WTC11 (cell line): ENCODE measurements at regions not wholly inside any gene's neighbourhood (a gene's known extent, or its start where the extent isn't known, plus 50 kb on each side); places are given as distances from the start of the nearest gene placed in this dataset.

Experiments used
- ATAC-seq: fragments of 200-7000 bp; cut with Tn5 transposase; 2 replicates; pipeline ENCODE4 v1.10.0; 2021; ENCODE audit warnings: mild to moderate bottlenecking, moderate library complexity
- CTCF ChIA-PET: fragments of 300-600 bp; sonication (Branson Sonifier 250); formaldehyde crosslinking; loops from one replicate; lab custom pipeline; 2021; ENCODE audit warnings: antibody characterized with exemption; lab: Charles Lee
- POLR2A ChIA-PET: fragments of 350-600 bp; sonication (Branson Sonifier 250); formaldehyde crosslinking; loops from one replicate; lab custom pipeline; 2021; ENCODE audit warnings: antibody characterized with exemption; lab: Charles Lee
- DNase-seq: peaks from one replicate; pipeline ENCODE4 v3.0.0; 2021; ENCODE audit warnings: low spot score
- H3K27ac Mint-ChIP-seq: 2 replicates; pipeline ENCODE4 v1.8.0; 2021; ENCODE audit warnings: mixed read lengths
- H3K27me3 Mint-ChIP-seq: 2 replicates; pipeline ENCODE4 v1.8.0; 2021; ENCODE audit warnings: low read depth, mild to moderate bottlenecking, moderate library complexity, mixed read lengths
- H3K36me3 Mint-ChIP-seq: 2 replicates; pipeline ENCODE4 v1.8.0; 2021; ENCODE audit warnings: mixed read lengths
- H3K4me1 Mint-ChIP-seq: 2 replicates; pipeline ENCODE4 v1.8.0; 2022; ENCODE audit warnings: mixed read lengths
- H3K4me3 Mint-ChIP-seq: 2 replicates; pipeline ENCODE4 v1.8.0; 2021; ENCODE audit warnings: mild to moderate bottlenecking, moderate library complexity, mixed read lengths
- H3K9me3 Mint-ChIP-seq: 2 replicates; pipeline ENCODE4 v1.8.0; 2021; ENCODE audit warnings: mixed read lengths
- ATF1 ChIP-seq: sonication (generic); formaldehyde crosslinking; IDR thresholded peaks from 2 replicates; pipeline ENCODE4 v1.8.1; 2023; ENCODE audit warnings: mild to moderate bottlenecking, moderate library complexity, missing genetic modification reagents
- ATF3 ChIP-seq: sonication (generic); formaldehyde crosslinking; conservative IDR thresholded peaks from 2 replicates; pipeline ENCODE4 v1.8.1; 2022; ENCODE audit warnings: mild to moderate bottlenecking, missing genetic modification reagents
- CDX4 ChIP-seq: fragments of 250-450 bp; sonication (Bioruptor Pico); IDR thresholded peaks from 2 replicates; pipeline ENCODE4 v1.9.0; 2021; ENCODE audit warnings: moderate library complexity, mild to moderate bottlenecking, inconsistent platforms, borderline replicate concordance
- E2F4 ChIP-seq: sonication (generic); formaldehyde crosslinking; IDR thresholded peaks from 2 replicates; pipeline ENCODE4 v1.8.1; 2022; ENCODE audit warnings: low read depth, mild to moderate bottlenecking, moderate library complexity, missing genetic modification reagents, borderline replicate concordance
- GTF2I ChIP-seq: fragments of 250-450 bp; sonication (Bioruptor Pico); conservative IDR thresholded peaks from 2 replicates; pipeline ENCODE4 v1.4.0; 2021; ENCODE audit warnings: mild to moderate bottlenecking
- JAZF1 ChIP-seq: fragments of 250-450 bp; sonication (Bioruptor Pico); IDR thresholded peaks from 2 replicates; pipeline ENCODE4 v1.9.0; 2021; ENCODE audit warnings: moderate library complexity, mild to moderate bottlenecking, inconsistent platforms
- JUN ChIP-seq: sonication (generic); formaldehyde crosslinking; IDR thresholded peaks from 2 replicates; pipeline ENCODE4 v1.8.0; 2023; ENCODE audit warnings: mild to moderate bottlenecking, missing genetic modification reagents
- MYBL2 ChIP-seq: sonication (generic); formaldehyde crosslinking; IDR thresholded peaks from 2 replicates; pipeline ENCODE4 v1.8.1; 2023; ENCODE audit warnings: mild to moderate bottlenecking, moderate library complexity, missing genetic modification reagents
- NFE2L1 ChIP-seq: sonication (generic); formaldehyde crosslinking; IDR thresholded peaks from 2 replicates; pipeline ENCODE4 v1.8.1; 2023; ENCODE audit warnings: missing genetic modification reagents
- PRDM15 ChIP-seq: sonication (generic); formaldehyde crosslinking; IDR thresholded peaks from 2 replicates; pipeline ENCODE4 v1.8.0; 2022; ENCODE audit warnings: missing genetic modification reagents
- SP1 ChIP-seq: sonication (generic); formaldehyde crosslinking; conservative IDR thresholded peaks from 2 replicates; pipeline ENCODE4 v1.8.1; 2022; ENCODE audit warnings: missing genetic modification reagents
- TEAD1 ChIP-seq: sonication (generic); formaldehyde crosslinking; IDR thresholded peaks from 2 replicates; pipeline ENCODE4 v1.8.0; 2022; ENCODE audit warnings: mild to moderate bottlenecking, missing genetic modification reagents
- TEAD4 ChIP-seq: sonication (generic); formaldehyde crosslinking; IDR thresholded peaks from 2 replicates; pipeline ENCODE4 v1.8.0; 2022; ENCODE audit warnings: mild to moderate bottlenecking, missing genetic modification reagents
- USF2 ChIP-seq: sonication (generic); formaldehyde crosslinking; IDR thresholded peaks from 2 replicates; pipeline ENCODE4 v1.8.1; 2023; ENCODE audit warnings: mild to moderate bottlenecking, missing genetic modification reagents, moderate library complexity
- ZBTB43 ChIP-seq: sonication (generic); formaldehyde crosslinking; IDR thresholded peaks from 2 replicates; pipeline ENCODE4 v1.8.1; 2023; ENCODE audit warnings: mild to moderate bottlenecking, missing genetic modification reagents
- ZNF232 ChIP-seq: sonication (generic); formaldehyde crosslinking; IDR thresholded peaks from 2 replicates; pipeline ENCODE4 v1.8.0; 2022; ENCODE audit warnings: mild to moderate bottlenecking, missing genetic modification reagents
- ZNF423 ChIP-seq: fragments of 250-450 bp; sonication (Bioruptor Pico); IDR thresholded peaks from 2 replicates; pipeline ENCODE4 v2.1.2; 2022; ENCODE audit warnings: mild to moderate bottlenecking, moderate library complexity
- TF ChIP-seq, protein P1 (sequence below): fragments of 200-600 bp; IDR thresholded peaks from 2 replicates; pipeline ENCODE4 v1.8.0; 2022; ENCODE audit warnings: antibody characterized with exemption
- TF ChIP-seq, protein P2 (sequence below): sonication (generic); formaldehyde crosslinking; IDR thresholded peaks from 2 replicates; pipeline ENCODE4 v1.8.0; 2023; ENCODE audit warnings: missing genetic modification reagents, mild to moderate bottlenecking, borderline replicate concordance

DNA sequence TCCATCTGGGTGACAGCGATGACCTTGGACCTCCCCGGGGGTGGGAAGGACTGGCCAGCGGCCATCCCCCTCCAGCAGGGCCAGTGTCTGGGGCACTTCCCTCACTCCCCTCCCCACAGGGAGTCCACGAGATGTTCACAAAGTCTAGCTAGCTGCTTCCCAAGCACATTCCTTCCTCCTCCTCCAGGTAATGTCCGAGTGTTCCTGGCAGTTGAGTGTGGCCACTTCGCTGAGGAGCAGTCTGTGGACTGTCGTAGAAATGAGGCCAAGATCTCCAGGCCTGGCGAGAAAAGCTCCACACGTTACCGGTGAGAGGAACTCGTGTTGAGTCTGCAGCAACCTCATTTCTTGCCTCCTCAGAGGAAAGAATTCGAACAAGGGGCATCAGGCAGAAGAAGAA is 425.5 kb downstream of the BRD1 start:
- H3K27ac Mint-ChIP-seq = no peak overlapping the region
- no peak for TF ChIP-seq E2F4 (CRISPR knock-in tag)
- TF ChIP-seq, protein P1, sequence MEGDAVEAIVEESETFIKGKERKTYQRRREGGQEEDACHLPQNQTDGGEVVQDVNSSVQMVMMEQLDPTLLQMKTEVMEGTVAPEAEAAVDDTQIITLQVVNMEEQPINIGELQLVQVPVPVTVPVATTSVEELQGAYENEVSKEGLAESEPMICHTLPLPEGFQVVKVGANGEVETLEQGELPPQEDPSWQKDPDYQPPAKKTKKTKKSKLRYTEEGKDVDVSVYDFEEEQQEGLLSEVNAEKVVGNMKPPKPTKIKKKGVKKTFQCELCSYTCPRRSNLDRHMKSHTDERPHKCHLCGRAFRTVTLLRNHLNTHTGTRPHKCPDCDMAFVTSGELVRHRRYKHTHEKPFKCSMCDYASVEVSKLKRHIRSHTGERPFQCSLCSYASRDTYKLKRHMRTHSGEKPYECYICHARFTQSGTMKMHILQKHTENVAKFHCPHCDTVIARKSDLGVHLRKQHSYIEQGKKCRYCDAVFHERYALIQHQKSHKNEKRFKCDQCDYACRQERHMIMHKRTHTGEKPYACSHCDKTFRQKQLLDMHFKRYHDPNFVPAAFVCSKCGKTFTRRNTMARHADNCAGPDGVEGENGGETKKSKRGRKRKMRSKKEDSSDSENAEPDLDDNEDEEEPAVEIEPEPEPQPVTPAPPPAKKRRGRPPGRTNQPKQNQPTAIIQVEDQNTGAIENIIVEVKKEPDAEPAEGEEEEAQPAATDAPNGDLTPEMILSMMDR = no peak
- TF ChIP-seq ZNF232 (CRISPR knock-in tag) = no peak
- TF ChIP-seq USF2 = no peak
- no peak for TF ChIP-seq JAZF1 (CRISPR knock-in tag)
- no peak for TF ChIP-seq ZBTB43 (CRISPR knock-in tag)
- TF ChIP-seq GTF2I = no peak
- no peak for TF ChIP-seq NFE2L1 (CRISPR knock-in tag)
- no peak for TF ChIP-seq SP1 (CRISPR knock-in tag)
- no peak for TF ChIP-seq ZNF423 (CRISPR knock-in tag)
- no peak for TF ChIP-seq MYBL2 (CRISPR knock-in tag)
- no peak for TF ChIP-seq PRDM15 (CRISPR knock-in tag)
- no peak for TF ChIP-seq JUN (CRISPR knock-in tag)
- TF ChIP-seq, protein P2, sequence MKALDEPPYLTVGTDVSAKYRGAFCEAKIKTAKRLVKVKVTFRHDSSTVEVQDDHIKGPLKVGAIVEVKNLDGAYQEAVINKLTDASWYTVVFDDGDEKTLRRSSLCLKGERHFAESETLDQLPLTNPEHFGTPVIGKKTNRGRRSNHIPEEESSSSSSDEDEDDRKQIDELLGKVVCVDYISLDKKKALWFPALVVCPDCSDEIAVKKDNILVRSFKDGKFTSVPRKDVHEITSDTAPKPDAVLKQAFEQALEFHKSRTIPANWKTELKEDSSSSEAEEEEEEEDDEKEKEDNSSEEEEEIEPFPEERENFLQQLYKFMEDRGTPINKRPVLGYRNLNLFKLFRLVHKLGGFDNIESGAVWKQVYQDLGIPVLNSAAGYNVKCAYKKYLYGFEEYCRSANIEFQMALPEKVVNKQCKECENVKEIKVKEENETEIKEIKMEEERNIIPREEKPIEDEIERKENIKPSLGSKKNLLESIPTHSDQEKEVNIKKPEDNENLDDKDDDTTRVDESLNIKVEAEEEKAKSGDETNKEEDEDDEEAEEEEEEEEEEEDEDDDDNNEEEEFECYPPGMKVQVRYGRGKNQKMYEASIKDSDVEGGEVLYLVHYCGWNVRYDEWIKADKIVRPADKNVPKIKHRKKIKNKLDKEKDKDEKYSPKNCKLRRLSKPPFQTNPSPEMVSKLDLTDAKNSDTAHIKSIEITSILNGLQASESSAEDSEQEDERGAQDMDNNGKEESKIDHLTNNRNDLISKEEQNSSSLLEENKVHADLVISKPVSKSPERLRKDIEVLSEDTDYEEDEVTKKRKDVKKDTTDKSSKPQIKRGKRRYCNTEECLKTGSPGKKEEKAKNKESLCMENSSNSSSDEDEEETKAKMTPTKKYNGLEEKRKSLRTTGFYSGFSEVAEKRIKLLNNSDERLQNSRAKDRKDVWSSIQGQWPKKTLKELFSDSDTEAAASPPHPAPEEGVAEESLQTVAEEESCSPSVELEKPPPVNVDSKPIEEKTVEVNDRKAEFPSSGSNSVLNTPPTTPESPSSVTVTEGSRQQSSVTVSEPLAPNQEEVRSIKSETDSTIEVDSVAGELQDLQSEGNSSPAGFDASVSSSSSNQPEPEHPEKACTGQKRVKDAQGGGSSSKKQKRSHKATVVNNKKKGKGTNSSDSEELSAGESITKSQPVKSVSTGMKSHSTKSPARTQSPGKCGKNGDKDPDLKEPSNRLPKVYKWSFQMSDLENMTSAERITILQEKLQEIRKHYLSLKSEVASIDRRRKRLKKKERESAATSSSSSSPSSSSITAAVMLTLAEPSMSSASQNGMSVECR (CRISPR knock-in tag) = no peak
- TF ChIP-seq TEAD1 = no peak
- no peak for TF ChIP-seq CDX4 (CRISPR knock-in tag)
- no peak for TF ChIP-seq ATF1 (CRISPR knock-in tag)
- no peak for TF ChIP-seq TEAD4 (CRISPR knock-in tag)
- no peak for TF ChIP-seq ATF3 (CRISPR knock-in tag)
- ATAC-seq (no peak), DNase-seq (no peak)
- H3K36me3 Mint-ChIP-seq = no peaks in the 10 kb centered on the region
- ChIA-PET CTCF (interaction anchor here (0.6 kb wide), 1 partner anchor 293 kb away, joined by 3 read pairs; no protein-coding TSS in a partner anchor), POLR2A (interaction anchor here (0.6 kb wide), 1 partner anchor 92 kb away, joined by 4 read pairs; no protein-coding TSS in a partner anchor)
- peaks cover 4% of the 10 kb centered on the region for H3K27me3 Mint-ChIP-seq
- H3K9me3 Mint-ChIP-seq = peaks cover 11% of the 10 kb centered on the region
- H3K4me3 Mint-ChIP-seq = no peak overlapping the region
- H3K4me1 Mint-ChIP-seq = peaks cover 8% of the 10 kb centered on the region; the same call in 1 of the 2 replicates
